Activated T-helper 1 cell treated with anti-CD3 and anti-CD28 coated beads, Interleukin-2, amount 50 U/mL, for 16 hours (primary cell): ENCODE measurements at regions not wholly inside any gene's neighbourhood (a gene's known extent, or its start where the extent isn't known, plus 50 kb on each side); places are given as distances from the start of the nearest gene placed in this dataset.
"Not testable (repeated sequence)": the region's sequence is repeated elsewhere in the genome, so short reads cannot be mapped to it uniquely, and the experiment has no call there.

Source experiments
- DNase-seq, 2 donors: peaks; one replicate each; pipeline ENCODE4 v3.0.0-alpha.2; 2020; ENCODE audit warnings: low read depth in 1 of 2, low spot score in 1 of 2

GRCh38 chr2:242063850-242064249 lies 194.3 kb downstream of the RTP5 start:
- no peak for DNase-seq

- DNase-seq, result no peak
Observed at GRCh38 chr2:242064364-242065250, 195.1 kb downstream of the RTP5 start.

- DNase-seq, result no peak
Observed at GRCh38 chr2:242065426-242065825, 195.9 kb downstream of the RTP5 start.

- no peak for DNase-seq
Observed at GRCh38 chr2:242069018-242069417, 199.5 kb downstream of the RTP5 start.

- not testable (repeated sequence) for DNase-seq
Observed at GRCh38 chr2:242069938-242070395, 200.4 kb downstream of the RTP5 start.

- not testable (repeated sequence) for DNase-seq
Observed at GRCh38 chr2:242070726-242071125, 201.2 kb downstream of the RTP5 start.

- not testable (repeated sequence) for DNase-seq
Observed at GRCh38 chr2:242071377-242071776, 201.8 kb downstream of the RTP5 start.

- not testable (repeated sequence) for DNase-seq
Observed at GRCh38 chr2:242071936-242072335, 202.4 kb downstream of the RTP5 start.

- DNase-seq, result no peak
Observed at GRCh38 chr2:242075168-242075567, 205.6 kb downstream of the RTP5 start.

- DNase-seq, result no peak
Observed at GRCh38 chr2:242075696-242076095, 206.2 kb downstream of the RTP5 start.

- DNase-seq, result not testable (repeated sequence)
Observed at GRCh38 chr2:242076184-242076583, 206.7 kb downstream of the RTP5 start.

GRCh38 chr2:242078426-242078825 lies 208.9 kb downstream of the RTP5 start:
- DNase-seq, result not testable (repeated sequence)

GRCh38 chr2:242079792-242080191 lies 210.3 kb downstream of the RTP5 start:
- DNase-seq, result not testable (repeated sequence)

GRCh38 chr2:242080575-242081214 lies 211.2 kb downstream of the RTP5 start:
- DNase-seq, result not testable (repeated sequence)

GRCh38 chr2:242084034-242084433 lies 214.5 kb downstream of the RTP5 start:
- not testable (repeated sequence) for DNase-seq

- DNase-seq, result not testable (repeated sequence)
Observed at GRCh38 chr2:242085024-242085674, 215.6 kb downstream of the RTP5 start.

GRCh38 chr2:242085941-242086621 lies 216.6 kb downstream of the RTP5 start:
- no peak for DNase-seq

- not testable (repeated sequence) for DNase-seq
Observed at GRCh38 chr2:242088044-242088443, 218.5 kb downstream of the RTP5 start.

- DNase-seq, result peak; percentile 87 to 92
Observed at GRCh38 chr2:242088471-242089212, 219.1 kb downstream of the RTP5 start.

GRCh38 chr2:242089213-242089549 lies 219.7 kb downstream of the RTP5 start:
- DNase-seq, result not testable (repeated sequence)
